Pulmonary artery endothelial cell (primary cell): ENCODE measurements at regions not wholly inside any gene's neighbourhood (a gene's known extent, or its start where the extent isn't known, plus 50 kb on each side); places are given as distances from the start of the nearest gene placed in this dataset.
"Not testable (repeated sequence)": the region's sequence is repeated elsewhere in the genome, so short reads cannot be mapped to it uniquely, and the experiment has no call there.

Experiments used
- DNase-seq: peaks from one replicate; pipeline ENCODE4 v3.0.0-alpha.2; 2011; ENCODE audit warnings: low read depth, low spot score

DNA sequence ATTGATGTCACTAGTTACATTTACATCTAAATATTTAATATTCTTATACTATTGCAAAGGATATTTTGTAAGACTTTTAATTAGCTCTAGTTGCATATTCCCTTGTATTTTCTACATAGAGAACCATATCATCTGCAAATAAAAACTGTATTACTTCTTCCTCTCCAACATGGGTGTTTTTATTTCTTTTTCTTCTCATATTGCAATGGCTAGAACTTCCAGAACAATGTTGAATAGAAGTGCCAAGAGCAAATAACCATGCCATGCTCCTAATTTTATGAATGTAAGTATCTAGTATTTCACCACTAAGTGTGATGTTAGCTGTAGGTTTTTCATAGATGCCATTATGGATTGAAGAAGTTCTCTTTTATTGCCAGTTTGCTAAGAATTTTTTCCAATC lies 321.8 kb upstream of the NCAM1 start:
- DNase-seq: no peak

- no peak for DNase-seq
Measured at GRCh38 chr11:112643416-112643815, 317.8 kb upstream of the NCAM1 start.

GRCh38 chr11:112644410-112645131 lies 316.6 kb upstream of the NCAM1 start:
- no peak for DNase-seq

DNA sequence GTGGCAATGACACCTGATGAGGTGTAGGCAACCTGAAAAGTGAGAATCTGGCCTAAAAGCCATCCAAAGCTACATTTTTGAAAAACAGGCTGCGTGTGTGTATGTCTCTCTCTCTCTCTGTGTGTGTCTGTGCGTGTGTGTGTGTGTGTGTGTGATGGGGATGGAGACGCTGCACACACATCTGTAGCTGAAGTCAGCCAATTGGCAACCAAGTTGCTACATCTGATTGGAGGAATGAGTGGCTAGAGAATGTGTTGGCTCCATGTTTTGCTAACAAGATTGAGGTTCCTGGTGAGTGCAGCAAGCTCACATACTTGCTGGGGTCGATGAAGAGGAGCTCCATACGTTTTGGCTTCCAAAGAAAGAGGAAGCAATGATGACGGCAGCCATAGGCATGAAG lies 311.4 kb upstream of the NCAM1 start:
- DNase-seq: no peak

- DNase-seq: no peak
Measured at GRCh38 chr11:112650527-112650926, 310.7 kb upstream of the NCAM1 start.

DNA sequence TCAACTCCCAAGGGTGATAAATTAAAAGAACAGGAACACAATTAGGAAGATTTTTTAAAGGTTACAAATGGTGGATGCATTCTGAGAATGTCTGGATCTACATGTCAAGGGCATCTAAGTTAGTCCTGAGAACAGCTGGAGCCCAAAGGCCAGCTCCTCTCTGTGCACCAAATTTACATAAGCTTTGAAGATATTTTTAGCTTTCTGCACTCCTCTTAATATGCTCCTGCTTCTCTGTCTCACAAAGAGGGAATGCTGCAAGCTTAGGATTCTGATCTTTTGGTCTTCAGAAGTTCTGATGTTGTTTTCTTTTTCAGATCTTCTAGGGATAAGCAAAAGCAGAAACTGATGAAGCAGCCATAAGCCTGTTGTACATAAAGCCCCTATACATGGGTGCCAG lies 309.8 kb upstream of the NCAM1 start:
- no peak for DNase-seq

GRCh38 chr11:112652786-112653390 lies 308.3 kb upstream of the NCAM1 start:
- no peak for DNase-seq

DNA sequence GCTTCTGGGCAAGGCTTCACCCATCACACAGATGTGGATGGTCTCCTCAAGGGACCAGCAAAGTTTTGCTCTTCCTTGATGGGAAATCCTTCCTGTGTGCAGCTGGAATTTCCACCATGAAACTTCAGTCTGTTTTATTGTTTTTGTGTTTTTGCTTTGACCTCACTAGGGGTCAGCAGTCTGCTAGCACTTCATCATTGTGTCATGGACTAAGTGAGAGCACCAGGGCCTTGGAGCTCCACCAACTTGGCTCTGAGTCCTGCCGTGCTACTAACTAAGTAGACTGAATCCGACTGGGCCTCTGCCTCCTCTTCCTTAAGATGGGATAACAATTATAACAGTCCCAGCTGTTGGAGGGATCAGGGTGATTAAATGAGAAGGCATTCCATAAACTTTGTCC lies 305.8 kb upstream of the NCAM1 start:
- no peak for DNase-seq

DNA sequence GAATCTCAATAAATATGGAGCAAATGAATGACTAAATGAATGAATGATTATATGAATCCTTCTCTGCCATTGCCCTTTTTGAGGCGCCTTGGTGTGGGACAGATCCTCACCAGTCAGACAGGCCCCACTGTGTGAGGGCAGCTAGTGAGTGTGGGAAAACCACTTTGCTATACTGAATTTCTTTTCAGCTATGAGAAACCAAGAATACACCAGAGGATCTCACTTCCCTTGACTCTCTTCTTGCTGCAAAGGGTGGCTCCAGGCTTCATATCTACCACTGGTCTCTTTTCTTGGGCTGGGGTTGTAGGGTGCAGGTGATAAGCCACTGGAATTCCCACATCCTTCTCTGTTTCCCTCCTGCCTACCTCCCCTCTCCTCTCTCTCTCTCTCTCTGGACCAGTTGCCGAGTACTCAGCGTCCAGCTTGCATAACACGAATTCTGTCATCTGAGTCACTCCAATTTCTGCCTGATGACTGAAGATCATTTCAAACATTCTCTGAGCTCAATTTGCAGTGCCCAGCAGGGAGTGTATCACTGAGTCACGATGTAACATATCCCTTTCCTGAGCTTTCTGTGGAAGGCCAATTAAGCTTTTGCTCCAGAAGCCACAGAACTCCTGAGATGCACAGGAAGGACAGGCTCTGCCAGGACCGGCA lies 304.3 kb upstream of the NCAM1 start:
- DNase-seq: no peak

GRCh38 chr11:112658431-112658878 lies 302.8 kb upstream of the NCAM1 start:
- DNase-seq: no peak

GRCh38 chr11:112661146-112661545 lies 300.1 kb upstream of the NCAM1 start:
- no peak for DNase-seq

- no peak for DNase-seq
Measured at GRCh38 chr11:112661571-112661970, 299.6 kb upstream of the NCAM1 start.

DNA sequence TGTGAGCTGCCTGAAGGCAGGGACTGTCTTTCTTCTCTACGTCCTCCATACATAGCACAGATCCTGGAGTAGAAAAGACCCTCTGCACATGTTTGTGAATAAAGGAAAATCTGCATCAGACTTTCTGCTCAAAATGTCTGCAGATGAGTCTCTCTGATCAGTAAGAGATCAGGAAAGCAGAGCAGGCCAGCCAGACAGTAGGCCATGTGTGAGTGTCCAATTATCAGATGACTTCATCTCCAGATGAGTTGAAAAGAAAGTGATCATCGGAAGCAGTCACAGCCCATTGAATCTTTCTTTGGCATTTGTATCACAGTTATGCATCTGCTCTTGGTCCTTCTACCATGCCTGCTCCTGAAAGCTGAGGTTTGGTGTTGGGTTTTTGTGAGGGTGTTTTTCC lies 298.7 kb upstream of the NCAM1 start:
- DNase-seq: no peak

DNA sequence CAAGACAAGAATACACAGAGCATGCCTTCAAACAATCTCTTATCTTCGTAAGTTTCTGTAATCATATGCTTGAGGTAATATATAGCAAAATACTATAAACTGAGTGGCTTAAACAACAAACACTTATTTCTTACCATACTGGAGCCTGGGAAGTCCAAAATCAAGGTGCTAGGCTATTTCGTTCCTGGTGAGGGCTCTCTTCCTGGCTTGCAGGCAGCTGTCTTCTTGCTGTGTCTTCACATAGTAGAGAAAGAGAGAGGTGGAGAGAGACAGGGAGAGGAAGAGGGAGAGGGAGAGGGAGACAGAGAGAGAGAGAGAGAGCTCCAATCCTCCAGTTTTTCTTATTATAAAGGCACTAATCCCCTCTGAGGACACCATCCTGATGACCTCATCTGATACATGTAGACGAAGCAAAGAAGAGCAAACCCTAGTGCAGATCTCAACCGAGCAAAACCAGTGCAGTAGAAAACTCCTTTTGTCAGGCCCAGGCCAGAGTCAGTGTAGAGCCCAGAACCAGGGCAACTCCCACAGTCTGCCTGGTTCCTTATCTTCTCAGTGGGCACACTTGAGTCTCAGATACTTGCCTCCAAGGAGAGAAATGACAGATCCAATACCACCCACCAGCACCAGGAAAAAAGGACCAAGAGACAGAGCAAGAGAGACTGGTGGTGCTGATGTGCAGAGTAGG lies 297.1 kb upstream of the NCAM1 start:
- DNase-seq: no peak

- no peak for DNase-seq
Measured at GRCh38 chr11:112665291-112665690, 295.9 kb upstream of the NCAM1 start.

- DNase-seq: no peak
Measured at GRCh38 chr11:112666253-112666652, 295.0 kb upstream of the NCAM1 start.

DNA sequence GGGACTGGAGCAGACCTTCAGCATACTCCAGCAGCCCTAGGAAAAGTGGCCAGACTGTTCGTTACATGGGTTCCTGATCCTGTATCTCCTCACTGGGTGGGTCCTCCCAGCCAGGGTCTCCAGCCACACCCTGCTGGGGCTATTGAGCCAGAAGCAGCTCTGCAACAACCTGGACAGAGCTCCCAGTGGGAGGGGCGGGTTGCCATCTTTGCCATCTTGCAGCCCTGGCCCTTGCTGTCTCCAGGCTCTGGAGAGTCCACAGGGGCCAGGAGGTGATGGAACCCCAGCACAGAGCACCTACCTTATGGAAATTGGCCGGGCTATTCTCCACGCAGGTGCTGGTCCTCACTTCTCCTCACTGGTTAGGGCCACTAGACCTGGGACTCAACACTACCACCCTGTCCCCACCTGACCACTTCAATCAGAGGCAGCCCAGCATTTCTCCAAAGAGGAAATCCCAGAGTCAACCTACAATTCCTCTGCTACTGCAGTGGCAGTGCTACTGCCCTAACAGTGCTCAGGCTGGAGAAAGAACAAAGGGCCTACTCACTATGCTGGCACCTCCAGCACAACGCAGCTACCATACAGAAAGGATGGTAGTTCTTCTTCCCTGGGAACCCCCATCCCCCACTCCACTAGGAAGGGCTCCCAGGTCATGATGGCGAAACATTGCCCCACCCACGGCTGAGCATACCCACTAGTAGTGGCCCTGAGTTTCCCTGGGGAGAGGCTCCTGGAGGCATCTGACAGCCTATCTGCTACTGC lies 290.2 kb upstream of the NCAM1 start:
- DNase-seq: no peak

GRCh38 chr11:112673401-112673800 lies 287.8 kb upstream of the NCAM1 start:
- not testable (repeated sequence) for DNase-seq

DNA sequence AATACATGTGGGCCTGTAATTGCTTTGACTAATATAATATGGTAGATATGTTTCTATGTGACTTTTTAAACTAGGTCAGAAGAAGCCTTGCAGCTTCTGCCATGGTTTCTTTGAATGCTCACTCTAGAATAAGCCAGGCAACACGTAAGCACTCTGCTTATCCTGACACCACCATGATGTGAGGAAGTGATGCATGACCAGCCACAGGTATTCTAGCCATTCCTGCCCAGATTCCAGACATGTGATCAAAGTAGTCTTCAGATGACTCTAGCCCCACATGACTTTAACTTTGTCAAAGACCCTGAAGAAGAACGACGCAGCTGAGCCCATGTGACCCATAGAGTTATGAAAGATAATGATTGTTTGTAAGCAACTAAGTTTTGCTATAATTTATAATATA lies 276.1 kb upstream of the NCAM1 start:
- DNase-seq: no peak

DNA sequence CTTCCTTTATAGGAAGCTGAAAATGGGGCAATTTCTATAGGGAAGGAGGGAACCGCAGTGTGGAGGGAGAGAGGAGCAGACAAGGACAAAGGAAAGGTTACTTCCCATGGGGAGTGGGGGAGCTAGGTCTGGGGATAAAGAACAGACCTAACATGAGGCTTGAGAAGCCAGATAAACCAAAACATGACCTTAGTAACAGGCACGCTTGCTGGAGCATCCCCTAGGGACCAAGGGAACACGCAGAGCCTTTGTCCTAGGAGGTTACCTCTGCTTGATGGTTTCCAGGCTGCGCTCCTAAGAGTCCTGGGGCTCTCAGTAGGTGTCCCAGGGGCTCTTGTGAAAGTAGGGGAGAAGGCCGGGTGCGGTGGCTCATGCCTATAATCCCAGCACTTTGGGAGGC lies 271.4 kb upstream of the NCAM1 start:
- no peak for DNase-seq

DNA sequence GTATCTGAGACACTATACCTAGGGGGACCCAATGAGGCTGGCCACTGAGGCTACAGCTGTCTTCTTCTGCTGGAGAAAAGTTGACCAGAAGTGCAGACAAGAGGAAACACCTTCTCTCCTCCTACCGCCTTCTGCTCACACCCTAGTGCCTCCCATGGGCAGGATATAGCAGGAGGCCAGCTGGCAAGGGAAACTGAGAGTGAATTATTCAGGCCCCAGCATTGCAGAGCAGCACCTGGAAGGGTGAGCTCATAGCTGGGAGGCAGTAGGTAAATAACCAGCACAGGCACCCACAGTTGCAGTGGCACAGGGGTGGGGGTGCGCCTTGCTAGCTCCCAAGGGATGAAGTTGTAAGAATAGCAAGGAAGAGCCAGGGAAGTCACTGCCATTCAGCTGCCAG lies 267.4 kb upstream of the NCAM1 start:
- DNase-seq: no peak

- no peak for DNase-seq
Measured at GRCh38 chr11:112694245-112694644, 267.0 kb upstream of the NCAM1 start.
